ENCODE measurements at regions not wholly inside any gene's neighbourhood (a gene's known extent, or its start where the extent isn't known, plus 50 kb on each side); places are given as distances from the start of the nearest gene placed in this dataset.
A peak's percentile ranks its signal among the peaks of the same experiment; 100 is the strongest.

GRCh38 chr5:128905568-128906110 is 59.6 kb upstream of the SLC27A6 start:
- CTCF ChIA-PET = interaction anchor here (0.6 to 1.7 kb wide), 20 partner anchors 11 to 863 kb away, joined by 3 to 8 read pairs (median 3); partner anchors contain the start of genes ISOC1 and SLC27A6
- H3K27ac ChIP-seq = no peak overlapping the region
- POLR2A ChIA-PET (ENCODE audit: low non-redundant PET) = interaction anchor here (0.7 kb wide), 1 partner anchor 187 kb away, joined by 7 read pairs; no protein-coding TSS in a partner anchor
- TF ChIP-seq CTCF (conservative IDR thresholded peaks at IDR 0.05; ENCODE audit: low read depth) = peak; percentile 95
- peak; percentile 60 for DNase-seq (ENCODE audit: low spot score)

GRCh38 chr5:128913551-128913950 is 51.7 kb upstream of the SLC27A6 start:
- H3K27ac ChIP-seq = no peak overlapping the region
- ChIA-PET POLR2A (ENCODE audit: low non-redundant PET) (no interaction called here), CTCF (no interaction called here)
- no peak for DNase-seq (ENCODE audit: low spot score)
- no peak for TF ChIP-seq CTCF (conservative IDR thresholded peaks at IDR 0.05; ENCODE audit: low read depth)
